ENCODE measurements at regions not wholly inside any gene's neighbourhood (a gene's known extent, or its start where the extent isn't known, plus 50 kb on each side); places are given as distances from the start of the nearest gene placed in this dataset.

DNA sequence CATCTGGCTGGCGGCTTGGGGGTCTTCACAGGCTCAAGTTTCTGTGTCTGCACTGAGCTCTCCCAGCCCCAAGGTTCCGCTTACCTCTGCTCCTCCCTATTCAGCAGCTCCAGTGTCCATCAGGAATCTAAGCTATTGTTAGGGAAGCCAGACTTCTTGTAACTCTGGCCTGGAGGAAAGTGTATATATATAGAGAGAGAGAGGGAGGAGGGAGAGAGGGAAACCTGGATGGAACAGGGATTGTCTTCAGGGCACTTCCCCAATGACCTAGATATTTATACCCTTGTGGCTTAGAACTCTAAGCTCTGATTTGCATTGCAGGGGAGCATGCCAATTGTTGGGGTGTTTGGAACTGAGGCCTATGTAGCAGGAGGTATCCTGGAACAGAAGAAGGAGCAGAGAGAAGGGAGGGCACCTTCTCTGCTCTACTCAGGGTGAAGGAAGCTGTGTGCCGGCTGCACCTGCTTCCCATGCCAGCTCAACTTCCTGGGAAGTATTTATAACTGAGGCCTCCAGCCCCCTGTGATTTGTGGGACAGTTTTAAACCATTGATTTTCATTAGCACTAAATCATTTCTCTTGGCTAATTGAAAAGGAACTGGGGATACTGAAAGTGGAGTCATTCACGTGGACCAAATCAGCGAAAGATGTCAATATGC, 70.9 kb downstream of the NAV1 start:
- peaks cover 4% of the 10 kb centered on the region for H3K36me3 Mint-ChIP-seq (ENCODE audit: low read depth, unreplicated experiment)
- H3K9me3 Mint-ChIP-seq (ENCODE audit: unreplicated experiment): no peaks in the 10 kb centered on the region
- no peak overlapping the region for H3K27ac Mint-ChIP-seq (ENCODE audit: unreplicated experiment)
- no peak for DNase-seq (ENCODE audit: low spot score)
- no peak overlapping the region for H3K4me3 Mint-ChIP-seq (ENCODE audit: unreplicated experiment)
- peaks cover 9% of the 10 kb centered on the region for H3K27me3 Mint-ChIP-seq (ENCODE audit: unreplicated experiment)
- H3K4me1 Mint-ChIP-seq (ENCODE audit: unreplicated experiment): peaks cover 28% of the 10 kb centered on the region
- TF ChIP-seq, protein P1, sequence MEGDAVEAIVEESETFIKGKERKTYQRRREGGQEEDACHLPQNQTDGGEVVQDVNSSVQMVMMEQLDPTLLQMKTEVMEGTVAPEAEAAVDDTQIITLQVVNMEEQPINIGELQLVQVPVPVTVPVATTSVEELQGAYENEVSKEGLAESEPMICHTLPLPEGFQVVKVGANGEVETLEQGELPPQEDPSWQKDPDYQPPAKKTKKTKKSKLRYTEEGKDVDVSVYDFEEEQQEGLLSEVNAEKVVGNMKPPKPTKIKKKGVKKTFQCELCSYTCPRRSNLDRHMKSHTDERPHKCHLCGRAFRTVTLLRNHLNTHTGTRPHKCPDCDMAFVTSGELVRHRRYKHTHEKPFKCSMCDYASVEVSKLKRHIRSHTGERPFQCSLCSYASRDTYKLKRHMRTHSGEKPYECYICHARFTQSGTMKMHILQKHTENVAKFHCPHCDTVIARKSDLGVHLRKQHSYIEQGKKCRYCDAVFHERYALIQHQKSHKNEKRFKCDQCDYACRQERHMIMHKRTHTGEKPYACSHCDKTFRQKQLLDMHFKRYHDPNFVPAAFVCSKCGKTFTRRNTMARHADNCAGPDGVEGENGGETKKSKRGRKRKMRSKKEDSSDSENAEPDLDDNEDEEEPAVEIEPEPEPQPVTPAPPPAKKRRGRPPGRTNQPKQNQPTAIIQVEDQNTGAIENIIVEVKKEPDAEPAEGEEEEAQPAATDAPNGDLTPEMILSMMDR (IDR thresholded peaks at IDR 0.05; ENCODE audit: unreplicated experiment): no peak

DNA sequence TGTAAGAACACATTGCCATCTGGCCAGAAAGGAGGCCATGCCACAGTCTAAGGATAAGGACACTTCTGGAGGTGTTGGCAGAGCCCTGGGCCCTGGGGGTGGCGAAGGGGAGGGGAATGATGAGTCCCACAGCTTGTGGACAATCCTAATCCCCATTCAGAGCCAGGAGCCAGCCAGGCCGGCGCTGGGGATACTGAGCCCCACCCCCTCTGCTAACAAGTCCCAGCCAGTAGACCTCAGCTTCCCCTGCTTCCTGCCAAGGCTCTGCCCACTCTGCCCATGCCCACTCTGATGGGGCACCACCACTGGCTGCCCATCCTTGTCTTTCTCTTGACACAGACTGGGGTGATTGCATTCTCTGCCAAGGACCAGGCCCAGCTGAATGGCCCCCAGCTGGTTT, 71.9 kb downstream of the NAV1 start:
- TF ChIP-seq, protein P1 (IDR thresholded peaks at IDR 0.05; ENCODE audit: unreplicated experiment): no peak
- Mint-ChIP-seq H3K4me1 (ENCODE audit: unreplicated experiment) (peaks cover 22% of the 10 kb centered on the region), H3K4me3 (ENCODE audit: unreplicated experiment) (no peak overlapping the region), H3K27me3 (ENCODE audit: unreplicated experiment) (peaks cover 9% of the 10 kb centered on the region), H3K36me3 (ENCODE audit: low read depth, unreplicated experiment) (peaks cover 4% of the 10 kb centered on the region), H3K9me3 (ENCODE audit: unreplicated experiment) (no peaks in the 10 kb centered on the region), H3K27ac (ENCODE audit: unreplicated experiment) (no peak overlapping the region)
- DNase-seq (ENCODE audit: low spot score): no peak

DNA sequence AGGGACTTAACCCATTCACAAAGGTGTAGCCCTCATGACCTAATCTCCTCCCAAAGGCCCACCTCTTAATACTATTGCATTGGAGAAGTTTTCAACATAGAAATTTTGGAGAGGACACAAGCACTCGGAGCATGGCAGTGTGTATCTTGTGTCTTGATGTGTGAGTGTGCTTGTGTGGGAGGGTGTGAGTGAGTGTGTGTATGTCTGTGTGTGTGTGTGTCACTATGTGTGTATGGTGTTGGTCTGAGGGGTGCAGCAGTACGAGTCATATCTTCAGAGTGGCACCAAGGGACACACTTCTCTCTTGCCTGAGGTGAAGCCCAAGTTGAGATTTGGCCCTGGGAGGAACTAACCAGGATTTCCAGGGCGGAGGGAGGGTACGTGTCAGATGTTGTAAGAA, 73.7 kb downstream of the NAV1 start:
- H3K4me1 Mint-ChIP-seq (ENCODE audit: unreplicated experiment): peaks cover 20% of the 10 kb centered on the region

DNA sequence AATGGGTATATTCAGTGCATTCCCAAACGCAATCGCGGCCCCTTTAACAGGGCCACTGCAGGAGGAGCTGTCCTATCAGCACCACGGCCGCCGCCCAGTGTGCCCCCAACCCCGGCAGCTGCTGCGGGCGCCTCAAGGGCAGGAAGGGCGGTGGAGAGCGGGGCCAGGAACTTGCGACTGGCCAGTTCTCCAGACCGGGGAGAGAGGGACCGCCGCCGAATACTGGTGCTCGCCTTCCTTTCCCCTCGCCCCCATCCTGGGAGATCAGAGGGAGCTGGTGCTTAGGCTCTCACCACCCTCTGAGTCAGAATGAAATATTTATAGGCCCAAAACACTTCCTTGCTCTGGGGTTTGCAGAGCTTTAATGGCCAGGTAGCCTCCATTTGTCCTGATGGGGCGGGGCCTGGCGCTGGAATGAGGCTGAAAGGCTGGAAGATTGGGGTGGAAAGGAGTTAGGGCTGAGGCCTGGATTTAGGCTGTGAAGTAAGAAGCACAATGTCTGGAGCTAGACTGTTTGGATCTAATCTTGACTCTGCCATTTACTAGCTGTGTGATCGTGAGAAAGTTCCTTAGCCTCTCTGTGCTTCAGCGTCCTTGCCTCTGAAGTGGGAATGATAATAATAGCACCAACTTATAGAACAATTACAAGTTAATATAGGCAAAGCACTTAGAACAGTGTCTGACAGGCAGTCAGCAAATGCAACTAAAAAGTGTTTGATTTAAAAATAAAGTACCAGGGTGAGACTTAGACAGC, 75.5 kb downstream of the NAV1 start:
- H3K36me3 Mint-ChIP-seq (ENCODE audit: low read depth, unreplicated experiment): peaks cover 6% of the 10 kb centered on the region
- peaks cover 17% of the 10 kb centered on the region for H3K4me1 Mint-ChIP-seq (ENCODE audit: unreplicated experiment)
- H3K4me3 Mint-ChIP-seq (ENCODE audit: unreplicated experiment): no peak overlapping the region
- TF ChIP-seq, protein P1 (IDR thresholded peaks at IDR 0.05; ENCODE audit: unreplicated experiment): no peak
- H3K27me3 Mint-ChIP-seq (ENCODE audit: unreplicated experiment): peaks cover 9% of the 10 kb centered on the region
- no peaks in the 10 kb centered on the region for H3K9me3 Mint-ChIP-seq (ENCODE audit: unreplicated experiment)
- H3K27ac Mint-ChIP-seq (ENCODE audit: unreplicated experiment): no peak overlapping the region
- peak; percentile 78 for DNase-seq (ENCODE audit: low spot score)

More for the DNA sequence above, 73.7 kb downstream of the NAV1 start:
- TF ChIP-seq, protein P1 (IDR thresholded peaks at IDR 0.05; ENCODE audit: unreplicated experiment): no peak
- H3K36me3 Mint-ChIP-seq (ENCODE audit: low read depth, unreplicated experiment): peaks cover 10% of the 10 kb centered on the region
- H3K9me3 Mint-ChIP-seq (ENCODE audit: unreplicated experiment): no peaks in the 10 kb centered on the region
- no peak overlapping the region for H3K4me3 Mint-ChIP-seq (ENCODE audit: unreplicated experiment)
- H3K27ac Mint-ChIP-seq (ENCODE audit: unreplicated experiment): no peak overlapping the region
- H3K27me3 Mint-ChIP-seq (ENCODE audit: unreplicated experiment): peaks cover 12% of the 10 kb centered on the region
- no peak for DNase-seq (ENCODE audit: low spot score)

DNA sequence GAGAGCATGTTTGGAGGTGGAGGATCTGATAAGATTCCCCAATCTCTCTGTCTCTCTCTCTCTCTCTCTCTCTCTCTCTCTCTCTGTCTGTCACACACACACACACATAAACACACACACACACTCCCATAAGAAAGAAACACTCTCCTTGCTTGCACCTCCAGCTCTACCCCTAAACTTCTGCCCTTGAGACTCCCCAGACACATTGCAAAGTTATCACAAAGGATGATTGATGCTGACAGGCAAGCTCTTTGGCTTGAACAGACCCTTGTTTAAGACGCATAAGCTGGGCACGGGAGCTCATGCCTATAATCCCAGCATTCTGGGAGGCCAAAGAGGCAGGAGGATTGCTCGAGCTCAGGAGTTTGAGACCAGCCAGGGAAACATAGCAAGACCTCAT, 78.2 kb downstream of the NAV1 start:
- Mint-ChIP-seq H3K27me3 (ENCODE audit: unreplicated experiment) (peaks cover 6% of the 10 kb centered on the region), H3K4me1 (ENCODE audit: unreplicated experiment) (peaks cover 9% of the 10 kb centered on the region), H3K4me3 (ENCODE audit: unreplicated experiment) (no peak overlapping the region), H3K36me3 (ENCODE audit: low read depth, unreplicated experiment) (peaks cover 7% of the 10 kb centered on the region), H3K9me3 (ENCODE audit: unreplicated experiment) (no peaks in the 10 kb centered on the region), H3K27ac (ENCODE audit: unreplicated experiment) (no peak overlapping the region)
- TF ChIP-seq, protein P1 (IDR thresholded peaks at IDR 0.05; ENCODE audit: unreplicated experiment): no peak
- no peak for DNase-seq (ENCODE audit: low spot score)
